Endodermal cell (in vitro differentiated cells): ENCODE measurements at regions not wholly inside any gene's neighbourhood (a gene's known extent, or its start where the extent isn't known, plus 50 kb on each side); places are given as distances from the start of the nearest gene placed in this dataset.
"Not testable (repeated sequence)": the region's sequence is repeated elsewhere in the genome, so short reads cannot be mapped to it uniquely, and the experiment has no call there.

Experiments
- DNase-seq: peaks from one replicate; pipeline ENCODE4 v3.0.0-alpha.2; 2017
- H3K27ac ChIP-seq: 2 replicates; pipeline ENCODE4 v1.5.1; 2013; ENCODE audit warnings: mild to moderate bottlenecking, low read depth, low read length, moderate library complexity
- H3K27me3 ChIP-seq: 2 replicates; pipeline ENCODE4 v1.6.1; 2013; ENCODE audit warnings: mild to moderate bottlenecking, low read length, moderate library complexity; ENCODE audit not compliant: insufficient read depth, control insufficient read depth, poor library complexity, severe bottlenecking
- H3K36me3 ChIP-seq: 2 replicates; pipeline ENCODE4 v1.7.0; 2013; ENCODE audit warnings: mild to moderate bottlenecking, low read length, moderate library complexity; ENCODE audit not compliant: control insufficient read depth, insufficient read depth
- H3K4me1 ChIP-seq: one replicate; pipeline ENCODE4 v1.7.0; 2013; ENCODE audit warnings: low read length; ENCODE audit not compliant: control insufficient read depth, insufficient read depth
- H3K4me3 ChIP-seq: 2 replicates; pipeline ENCODE4 v1.5.1; 2013; ENCODE audit warnings: mild to moderate bottlenecking, low read length, moderate library complexity
- H3K9ac ChIP-seq: 2 replicates; pipeline ENCODE4 v1.6.1; 2013; ENCODE audit warnings: mild to moderate bottlenecking, low read length, moderate library complexity; ENCODE audit not compliant: poor library complexity, severe bottlenecking; ENCODE audit errors: extremely low read depth
- H3K9me3 ChIP-seq: 2 replicates; pipeline ENCODE4 v1.6.1; 2013; ENCODE audit warnings: mild to moderate bottlenecking, low read length, moderate library complexity; ENCODE audit not compliant: control insufficient read depth
- H3K27ac Mint-ChIP-seq: 2 replicates; pipeline ENCODE4 v1.8.0; 2020; ENCODE audit warnings: mixed read lengths
- H3K27me3 Mint-ChIP-seq: 2 replicates; pipeline ENCODE4 v1.8.0; 2021; ENCODE audit warnings: mild to moderate bottlenecking, mixed read lengths; ENCODE audit not compliant: insufficient read depth
- H3K36me3 Mint-ChIP-seq: 2 replicates; pipeline ENCODE4 v1.8.0; 2020; ENCODE audit warnings: low read depth, mixed read lengths
- H3K4me1 Mint-ChIP-seq: 2 replicates; pipeline ENCODE4 v1.8.0; 2020; ENCODE audit warnings: mixed read lengths
- H3K4me3 Mint-ChIP-seq: 2 replicates; pipeline ENCODE4 v1.8.0; 2020; ENCODE audit warnings: mild to moderate bottlenecking, moderate library complexity, mixed read lengths
- H3K9me3 Mint-ChIP-seq: 2 replicates; pipeline ENCODE4 v1.8.0; 2020; ENCODE audit warnings: mild to moderate bottlenecking, mixed read lengths
- WGBS, 2 experiments: methylation state at CpG; one replicate each; pipeline versions ENCODE4 v1.1.5 to v1.1.7; 2013; ENCODE audit warnings: missing lambda C conversion rate in 2 of 2, mixed read lengths in 1 of 2; ENCODE audit not compliant: insufficient coverage in 1 of 2, insufficient read length in 1 of 2; 5-methylcytosine and 5-hydroxymethylcytosine counted together
- TF ChIP-seq, protein P1 (sequence below): fragments of 200-600 bp; sonication (generic); conservative IDR thresholded peaks from 2 replicates; pipeline ENCODE4 v1.5.0; 2021; ENCODE audit warnings: antibody characterized with exemption, mild to moderate bottlenecking

DNA sequence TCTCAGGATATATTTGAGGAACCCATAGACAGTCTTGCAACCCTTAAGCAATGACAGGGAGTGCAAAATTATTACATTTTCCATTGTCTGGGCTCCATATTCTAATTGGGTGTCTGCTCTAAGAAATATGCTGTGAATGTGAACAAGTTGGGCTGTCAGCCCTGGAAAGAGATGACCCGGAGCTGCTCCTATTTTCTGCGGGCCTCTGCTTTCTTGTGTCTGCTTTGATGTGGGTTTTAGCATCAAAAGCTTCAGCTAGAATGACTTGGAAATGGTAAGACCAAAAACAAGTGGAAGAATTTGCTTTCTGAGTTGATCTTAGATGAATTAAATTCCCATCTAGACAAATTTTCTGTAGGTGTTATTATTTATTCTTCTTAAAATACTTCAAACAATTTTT is 343.6 kb upstream of the IGFBP3 start:
- TF ChIP-seq, protein P1, sequence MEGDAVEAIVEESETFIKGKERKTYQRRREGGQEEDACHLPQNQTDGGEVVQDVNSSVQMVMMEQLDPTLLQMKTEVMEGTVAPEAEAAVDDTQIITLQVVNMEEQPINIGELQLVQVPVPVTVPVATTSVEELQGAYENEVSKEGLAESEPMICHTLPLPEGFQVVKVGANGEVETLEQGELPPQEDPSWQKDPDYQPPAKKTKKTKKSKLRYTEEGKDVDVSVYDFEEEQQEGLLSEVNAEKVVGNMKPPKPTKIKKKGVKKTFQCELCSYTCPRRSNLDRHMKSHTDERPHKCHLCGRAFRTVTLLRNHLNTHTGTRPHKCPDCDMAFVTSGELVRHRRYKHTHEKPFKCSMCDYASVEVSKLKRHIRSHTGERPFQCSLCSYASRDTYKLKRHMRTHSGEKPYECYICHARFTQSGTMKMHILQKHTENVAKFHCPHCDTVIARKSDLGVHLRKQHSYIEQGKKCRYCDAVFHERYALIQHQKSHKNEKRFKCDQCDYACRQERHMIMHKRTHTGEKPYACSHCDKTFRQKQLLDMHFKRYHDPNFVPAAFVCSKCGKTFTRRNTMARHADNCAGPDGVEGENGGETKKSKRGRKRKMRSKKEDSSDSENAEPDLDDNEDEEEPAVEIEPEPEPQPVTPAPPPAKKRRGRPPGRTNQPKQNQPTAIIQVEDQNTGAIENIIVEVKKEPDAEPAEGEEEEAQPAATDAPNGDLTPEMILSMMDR, result no peak
- peaks cover 46% of the 10 kb centered on the region for H3K9me3 Mint-ChIP-seq
- Histone ChIP-seq H3K9ac (no peak overlapping the region), H3K36me3 (no peaks in the 10 kb centered on the region), H3K4me1 (no peaks in the 10 kb centered on the region), H3K27ac (no peak overlapping the region), H3K27me3 (no peaks in the 10 kb centered on the region), H3K9me3 (peaks cover 17% of the 10 kb centered on the region), H3K4me3 (no peak overlapping the region)
- H3K4me1 Mint-ChIP-seq, result no peaks in the 10 kb centered on the region
- H3K27me3 Mint-ChIP-seq, result no peaks in the 10 kb centered on the region
- peaks cover 2% of the 10 kb centered on the region for H3K36me3 Mint-ChIP-seq
- H3K27ac Mint-ChIP-seq, result no peak overlapping the region
- DNase-seq, result no peak
- WGBS, 2 experiments, result 92 to 100% methylated on average over 1 to 2 of the region's 2 CpGs
- no peak overlapping the region for H3K4me3 Mint-ChIP-seq

DNA sequence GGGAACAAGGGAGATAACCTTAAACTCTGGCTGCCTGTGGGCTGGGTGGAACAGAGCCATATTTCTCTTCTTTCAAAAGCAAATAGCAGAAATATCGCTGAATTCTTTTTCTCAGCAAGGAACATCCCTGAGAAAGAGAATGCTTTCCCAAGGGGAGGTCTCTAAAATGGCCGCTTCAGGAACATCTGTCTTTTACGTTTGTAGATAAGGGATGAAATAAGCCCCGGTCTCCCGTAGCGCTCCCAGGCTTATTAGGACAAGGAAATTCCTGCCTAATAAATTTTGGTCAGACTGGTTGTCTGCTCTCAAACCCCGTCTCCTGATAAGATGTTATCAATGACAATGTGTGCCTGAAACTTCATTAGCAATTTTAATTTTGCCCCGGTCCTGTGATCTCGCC is 340.6 kb upstream of the IGFBP3 start:
- peaks cover 17% of the 10 kb centered on the region for H3K9me3 ChIP-seq
- not testable (repeated sequence) for H3K36me3 Mint-ChIP-seq, H3K27me3 ChIP-seq, H3K4me3 Mint-ChIP-seq, H3K9ac ChIP-seq, H3K27ac Mint-ChIP-seq, H3K4me1 ChIP-seq, H3K4me3 ChIP-seq, H3K27ac ChIP-seq, H3K36me3 ChIP-seq, H3K4me1 Mint-ChIP-seq, H3K27me3 Mint-ChIP-seq, DNase-seq
- 94 to 96% methylated on average over 5 to 9 of the region's 9 CpGs for WGBS, 2 experiments
- H3K9me3 Mint-ChIP-seq, result peaks cover 51% of the 10 kb centered on the region

DNA sequence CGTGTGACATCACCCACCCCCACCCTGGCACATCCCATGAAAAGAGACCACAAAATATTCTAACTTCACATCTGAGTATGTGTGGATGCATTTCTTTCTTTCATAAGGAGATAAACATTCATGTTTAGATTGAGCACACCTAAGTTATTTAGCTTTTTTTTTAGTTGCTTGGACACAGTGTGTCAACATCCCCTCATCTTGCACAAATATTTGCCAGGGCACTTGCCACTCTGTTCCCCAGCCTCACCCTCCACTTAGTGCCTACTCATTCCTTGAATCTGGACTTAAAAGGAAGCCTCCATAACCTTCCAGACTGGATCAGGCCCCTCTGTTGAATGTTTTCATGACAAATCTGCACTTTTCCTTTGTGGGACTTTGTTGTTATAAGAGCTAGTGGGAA is 338.9 kb upstream of the IGFBP3 start:
- Histone ChIP-seq H3K27ac (no peak overlapping the region), H3K36me3 (no peaks in the 10 kb centered on the region), H3K27me3 (no peaks in the 10 kb centered on the region), H3K4me1 (no peaks in the 10 kb centered on the region), H3K9ac (no peak overlapping the region), H3K9me3 (peaks cover 24% of the 10 kb centered on the region), H3K4me3 (no peak overlapping the region)
- Mint-ChIP-seq H3K4me1 (no peaks in the 10 kb centered on the region), H3K27ac (no peak overlapping the region), H3K9me3 (peaks cover 56% of the 10 kb centered on the region), H3K36me3 (peaks cover 2% of the 10 kb centered on the region), H3K4me3 (no peak overlapping the region), H3K27me3 (no peaks in the 10 kb centered on the region)
- DNase-seq, result no peak
- TF ChIP-seq, protein P1, result no peak
- 93% methylated on average over 1 of the region's 1 CpG; no CpG with 5 or more reads in 1 of the 2 experiments for WGBS, 2 experiments

DNA sequence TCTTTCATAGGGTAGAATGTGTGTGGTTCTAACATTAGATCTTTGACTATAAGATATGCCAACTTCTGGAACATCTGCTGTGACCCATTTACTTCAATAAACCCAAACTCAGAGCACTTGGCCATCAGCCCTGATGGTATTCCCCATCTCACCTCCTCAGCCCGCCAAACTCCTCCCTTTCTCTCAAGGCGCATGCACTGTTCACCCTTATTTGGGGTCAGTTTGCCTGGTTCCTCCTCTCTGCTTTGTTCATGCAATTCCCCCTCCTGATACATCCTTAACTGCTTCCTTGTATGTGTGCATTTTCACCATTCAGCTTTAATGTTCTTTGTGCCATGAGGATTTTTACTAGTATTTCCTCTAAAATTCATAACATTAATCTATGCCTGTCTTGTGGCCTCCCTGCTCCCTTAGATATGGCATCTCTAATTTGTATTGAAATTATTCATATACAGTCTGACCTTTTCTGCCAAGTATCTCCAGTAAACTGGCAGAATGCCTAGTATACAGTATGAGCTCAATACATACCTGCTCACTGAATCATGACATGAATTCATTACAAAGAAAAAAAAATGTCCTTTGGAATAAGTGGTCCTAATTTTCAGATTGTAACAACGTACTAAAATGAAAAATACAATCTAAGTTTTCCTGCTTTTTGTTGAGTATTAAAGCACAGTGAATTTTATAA is 336.8 kb upstream of the IGFBP3 start:
- 80 to 99% methylated on average over 2 to 3 of the region's 3 CpGs for WGBS, 2 experiments
- Histone ChIP-seq H3K9ac (no peak overlapping the region), H3K27me3 (no peaks in the 10 kb centered on the region), H3K9me3 (peaks cover 37% of the 10 kb centered on the region), H3K27ac (no peak overlapping the region), H3K36me3 (no peaks in the 10 kb centered on the region), H3K4me3 (no peak overlapping the region), H3K4me1 (no peaks in the 10 kb centered on the region)
- DNase-seq, result no peak
- Mint-ChIP-seq H3K9me3 (peaks cover 47% of the 10 kb centered on the region), H3K27me3 (no peaks in the 10 kb centered on the region), H3K36me3 (peaks cover 2% of the 10 kb centered on the region), H3K4me3 (no peak overlapping the region), H3K4me1 (no peaks in the 10 kb centered on the region), H3K27ac (no peak overlapping the region)
- TF ChIP-seq, protein P1, result no peak
